ENCODE measurements at regions not wholly inside any gene's neighbourhood (a gene's known extent, or its start where the extent isn't known, plus 50 kb on each side); places are given as distances from the start of the nearest gene placed in this dataset.
"Not testable (repeated sequence)": the region's sequence is repeated elsewhere in the genome, so short reads cannot be mapped to it uniquely, and the experiment has no call there.

DNA sequence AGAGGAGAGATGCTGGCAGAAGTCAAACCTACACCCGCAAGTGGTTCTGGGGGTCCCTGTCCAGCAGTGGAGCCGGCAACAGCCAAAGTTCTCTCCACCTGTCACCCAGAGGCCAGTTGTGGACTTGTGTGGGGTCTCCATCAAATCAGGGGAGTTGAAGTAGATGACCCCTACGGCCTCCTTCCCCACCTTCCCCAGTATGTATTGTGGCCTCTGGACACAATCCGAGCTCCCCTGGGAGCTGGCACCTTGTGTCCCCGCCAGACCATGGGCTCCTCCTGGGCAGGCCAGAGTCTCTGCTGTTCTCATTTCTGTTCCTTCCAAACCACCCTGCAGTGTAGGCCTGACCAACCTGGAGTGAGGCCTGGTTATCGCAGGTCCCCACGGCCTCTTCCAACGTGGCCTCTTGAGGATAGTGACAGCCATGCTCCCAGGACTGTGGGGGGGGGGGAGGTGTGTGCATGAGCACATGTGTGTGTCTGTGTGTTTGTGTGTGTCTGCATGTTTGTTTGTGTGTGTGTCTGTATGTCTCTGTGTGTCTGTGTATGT, 246.4 kb downstream of the MATN1 start:
- no peak for DNase-seq

DNA sequence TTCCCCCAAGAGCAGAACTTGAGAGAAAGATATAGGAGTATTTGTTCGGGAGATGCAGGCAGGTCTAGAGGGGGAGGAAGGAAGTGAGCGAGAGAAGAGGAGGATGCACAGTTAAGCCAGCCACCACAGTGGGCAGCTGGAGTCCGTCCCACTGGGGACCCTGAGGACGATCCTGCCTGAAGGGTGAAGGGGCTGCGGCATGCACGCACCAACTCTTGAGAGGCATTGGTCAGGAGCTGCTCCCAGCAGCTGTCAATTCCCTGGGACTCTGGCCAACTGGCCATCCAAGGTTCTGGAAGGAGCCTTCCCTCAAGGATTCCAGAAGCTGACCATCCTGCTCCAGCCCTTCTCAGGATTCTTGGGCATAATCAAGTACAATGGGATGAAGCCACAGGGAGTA, 246.9 kb downstream of the MATN1 start:
- no peak for DNase-seq

DNA sequence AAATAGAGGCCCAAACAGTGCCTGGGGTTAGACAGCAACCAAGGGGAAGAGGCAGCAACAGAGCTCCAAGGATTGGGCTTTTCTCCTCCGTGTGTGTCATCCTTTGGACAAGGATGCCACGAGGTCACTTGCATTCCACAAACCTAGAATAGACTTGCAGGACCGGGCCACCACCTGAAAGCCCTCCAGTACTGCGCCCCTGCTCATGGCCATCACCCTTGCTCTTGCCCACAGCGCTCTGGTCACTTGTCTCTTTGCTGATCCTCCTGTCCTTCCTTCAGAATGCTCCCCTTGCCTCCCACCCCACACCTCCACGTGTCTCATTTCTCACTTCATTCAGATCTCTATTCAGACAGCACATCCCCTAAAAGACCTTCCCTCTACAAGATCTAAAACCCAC, 247.4 kb downstream of the MATN1 start:
- DNase-seq = no peak

DNA sequence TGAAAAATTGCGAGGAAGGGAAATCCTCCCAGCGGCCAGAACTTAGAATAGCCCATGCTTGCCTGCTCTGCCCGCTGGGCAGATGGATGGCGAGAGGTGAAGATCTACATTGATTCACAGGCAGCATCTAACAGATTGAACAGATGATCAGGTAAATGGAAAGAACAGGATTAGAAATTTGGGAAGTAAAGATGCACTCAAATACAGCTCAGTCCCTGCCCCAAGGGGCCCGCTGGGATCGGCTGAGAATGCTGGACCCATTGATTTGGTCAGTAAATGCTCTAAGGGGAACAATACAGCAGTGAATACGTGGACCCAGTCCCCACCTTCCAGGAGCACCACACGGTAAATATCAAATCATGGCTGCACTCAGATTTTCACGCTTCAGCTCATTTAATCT, 248.2 kb downstream of the MATN1 start:
- DNase-seq = no peak

DNA sequence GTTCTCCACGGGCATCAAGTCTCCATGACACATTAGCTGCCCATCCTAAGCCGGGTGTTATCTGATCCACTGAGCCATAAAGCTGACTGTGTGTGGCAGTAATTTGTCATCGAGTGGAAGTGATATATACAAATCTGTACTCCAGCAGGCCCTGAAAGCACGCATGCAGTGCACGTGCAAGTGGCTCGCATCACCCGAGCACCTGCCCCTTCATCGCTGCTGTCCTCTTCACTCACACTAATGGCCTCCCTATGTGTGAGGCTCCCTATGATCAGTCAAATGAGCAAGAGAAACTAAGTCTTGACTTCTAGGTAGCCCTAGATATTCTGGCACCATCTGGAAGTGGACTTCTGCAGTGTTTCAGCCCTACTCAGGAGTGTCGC, 248.6 kb downstream of the MATN1 start:
- DNase-seq = no peak

DNA sequence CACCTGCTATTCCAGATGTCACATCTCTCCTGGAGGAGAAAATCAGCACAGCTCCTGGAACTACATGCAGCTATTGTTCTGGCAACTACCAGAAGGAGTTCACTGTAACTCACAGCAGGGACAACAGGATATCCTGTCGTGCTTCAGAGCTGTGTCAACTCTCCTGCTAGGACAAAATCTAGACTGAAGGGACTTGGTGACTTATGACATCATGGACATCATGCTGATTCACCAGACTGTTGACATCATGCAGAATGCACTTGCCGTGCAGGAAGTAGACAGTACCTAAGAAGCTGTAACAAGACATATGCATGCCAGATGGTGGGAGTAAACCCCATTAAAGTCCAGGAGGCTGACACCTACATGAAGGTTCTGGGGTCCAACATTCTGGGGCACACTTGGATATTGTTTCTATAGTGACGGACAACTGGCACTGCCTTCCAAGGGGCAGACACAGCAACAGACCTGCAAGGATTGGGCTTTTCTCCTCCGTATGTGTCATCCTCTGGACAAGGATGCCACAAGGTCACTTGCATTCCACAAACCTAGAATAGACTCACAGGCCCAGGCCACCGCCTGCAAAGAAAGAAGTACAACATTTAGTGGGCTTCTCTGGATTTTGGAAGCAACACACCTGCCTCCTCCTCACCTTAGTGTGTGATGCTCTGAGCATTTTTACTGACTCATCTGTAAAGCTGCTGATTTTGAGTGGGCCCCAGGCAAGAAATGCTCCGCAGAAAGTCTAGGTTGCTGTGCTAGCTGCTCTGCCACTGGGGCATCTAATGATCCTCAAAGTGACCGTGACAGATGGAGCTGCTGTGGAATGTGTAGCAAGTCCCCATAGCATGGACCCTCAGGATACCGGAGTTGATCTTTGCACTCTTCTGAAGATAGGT, 249.2 kb downstream of the MATN1 start:
- no peak for DNase-seq

DNA sequence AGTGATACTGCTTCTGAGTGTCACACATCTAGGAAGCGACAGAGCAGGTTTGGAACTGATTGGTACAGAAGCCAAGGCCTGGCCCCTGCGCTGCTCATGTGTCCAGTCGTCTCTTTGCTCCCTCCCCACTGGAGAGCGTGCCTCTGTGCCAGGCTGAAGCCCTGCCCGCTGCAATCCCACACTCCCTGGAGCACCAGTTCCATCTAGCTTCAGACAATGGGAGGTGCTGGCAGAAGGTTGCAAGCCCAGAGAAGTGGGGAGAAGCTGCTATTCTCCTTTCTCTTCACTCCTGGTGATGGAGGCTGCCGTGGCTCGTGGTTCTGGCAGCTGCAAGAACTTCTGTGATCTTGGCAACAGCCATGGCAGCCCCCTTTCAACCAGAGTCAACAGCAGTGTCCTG, 250.9 kb downstream of the MATN1 start:
- no peak for DNase-seq

DNA sequence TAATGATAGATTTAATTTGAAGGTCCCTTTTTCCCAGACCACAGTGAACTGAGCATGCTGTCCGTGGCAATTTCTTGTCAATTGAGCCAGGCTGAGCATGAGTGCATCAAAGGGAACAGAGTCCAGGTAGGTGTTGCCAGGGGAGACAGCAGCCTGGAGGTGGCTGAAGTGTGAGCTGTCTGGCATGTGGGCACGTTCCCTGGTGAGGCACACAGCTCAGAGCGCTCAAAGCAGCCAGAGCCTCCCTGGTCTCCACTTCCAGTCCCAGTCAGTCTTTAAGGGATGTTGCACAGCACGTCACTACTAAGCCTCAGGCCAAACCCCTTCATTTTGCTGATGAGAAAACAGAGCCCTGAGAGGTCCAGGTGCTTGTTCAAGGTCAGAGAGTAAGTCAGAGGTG, 251.4 kb downstream of the MATN1 start:
- no peak for DNase-seq

DNA sequence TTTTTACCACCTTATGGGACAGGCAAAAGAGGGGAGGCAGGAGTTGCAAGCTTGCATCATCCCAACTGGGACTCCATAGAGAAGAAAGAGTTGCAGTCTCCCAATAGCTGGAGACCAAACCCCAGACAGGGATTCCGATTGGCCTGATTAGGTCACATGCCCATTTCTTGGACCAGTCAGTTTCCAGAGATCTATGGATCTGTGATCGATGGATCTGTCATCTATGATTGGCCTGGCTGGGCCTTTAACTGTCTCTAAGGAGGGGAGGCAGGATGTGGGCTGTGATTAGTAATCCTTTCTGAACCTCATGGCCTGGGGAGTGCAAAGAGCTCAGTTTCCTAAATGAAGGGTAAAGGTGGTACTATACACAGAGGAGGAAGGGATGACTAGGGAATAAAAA, 252.1 kb downstream of the MATN1 start:
- DNase-seq = no peak

DNA sequence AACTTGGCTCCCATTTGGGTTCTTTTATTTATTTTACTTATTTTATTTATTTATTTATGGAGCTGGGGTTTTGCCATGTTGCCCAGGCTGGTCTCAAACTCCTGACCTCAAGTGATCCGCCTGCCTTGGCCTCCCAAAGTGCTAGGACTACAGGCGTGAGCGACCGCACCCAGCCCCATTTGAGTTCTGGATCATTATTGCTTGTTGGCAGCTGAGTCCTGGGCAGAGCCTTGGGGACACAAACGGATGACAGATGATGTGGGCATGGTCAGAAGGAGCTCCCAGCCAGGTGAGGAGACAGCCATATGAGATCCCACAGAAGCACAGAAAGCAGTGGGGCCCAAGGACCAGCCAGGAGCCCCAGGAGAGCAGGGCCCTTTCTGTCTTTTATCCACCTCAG, 254.0 kb downstream of the MATN1 start:
- DNase-seq = no peak

DNA sequence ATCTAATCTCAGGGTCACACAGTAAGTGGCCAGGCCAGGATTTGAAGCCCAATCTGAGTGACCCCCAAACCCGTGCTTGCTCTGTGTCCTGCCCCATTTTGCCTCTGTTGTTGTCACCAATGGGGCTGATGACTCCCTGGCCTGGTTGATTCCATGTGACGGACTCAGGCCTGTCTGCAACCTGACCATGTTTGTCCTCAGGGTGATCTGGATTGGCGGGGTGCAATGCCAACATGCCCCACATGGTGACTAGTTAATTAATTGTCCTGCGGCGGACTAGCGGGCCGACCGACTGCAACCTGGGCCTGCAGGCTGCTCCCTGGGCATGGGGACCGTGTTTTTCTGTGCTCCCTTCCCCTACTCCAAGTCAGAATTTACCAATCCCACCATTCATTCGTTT, 256.3 kb downstream of the MATN1 start:
- no peak for DNase-seq

DNA sequence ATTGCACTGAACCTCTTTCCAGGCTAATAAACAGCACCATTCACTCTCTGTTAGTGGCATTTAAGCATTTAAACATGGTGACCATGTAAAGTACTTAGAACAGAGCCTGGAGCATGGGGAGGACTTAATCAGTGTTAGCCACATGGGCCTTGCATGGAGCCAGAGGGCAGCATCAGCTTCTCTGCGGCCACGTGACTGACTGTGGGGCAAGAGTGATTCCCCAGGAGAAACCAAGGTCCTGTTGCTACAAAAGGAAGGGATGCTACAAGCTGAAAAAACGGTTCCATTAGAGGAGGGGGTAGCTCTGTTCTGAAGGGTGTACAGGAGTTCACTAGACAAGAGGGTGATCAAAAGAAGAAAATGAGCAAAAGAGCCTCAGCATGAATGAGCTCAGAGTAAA, 256.8 kb downstream of the MATN1 start:
- no peak for DNase-seq

DNA sequence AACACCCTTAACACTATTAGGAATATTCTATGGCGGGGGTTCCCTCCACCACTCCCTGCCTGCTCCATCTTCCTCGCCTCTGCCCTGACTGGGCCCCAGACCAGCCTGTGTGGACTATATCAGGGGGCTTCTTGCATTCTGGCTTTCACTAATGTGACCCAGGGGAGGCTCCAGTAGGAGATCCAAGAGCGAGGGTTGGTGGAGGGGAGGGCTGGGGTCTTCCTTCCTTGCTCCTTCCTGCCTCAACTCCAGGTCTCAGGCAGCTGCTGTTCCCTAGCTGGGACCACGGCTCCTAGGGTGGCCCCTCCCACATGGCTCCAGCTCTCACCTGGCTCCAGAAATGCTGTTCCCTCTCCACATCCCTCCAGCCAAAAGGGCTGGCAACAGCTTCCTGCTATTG, 257.4 kb downstream of the MATN1 start:
- no peak for DNase-seq

DNA sequence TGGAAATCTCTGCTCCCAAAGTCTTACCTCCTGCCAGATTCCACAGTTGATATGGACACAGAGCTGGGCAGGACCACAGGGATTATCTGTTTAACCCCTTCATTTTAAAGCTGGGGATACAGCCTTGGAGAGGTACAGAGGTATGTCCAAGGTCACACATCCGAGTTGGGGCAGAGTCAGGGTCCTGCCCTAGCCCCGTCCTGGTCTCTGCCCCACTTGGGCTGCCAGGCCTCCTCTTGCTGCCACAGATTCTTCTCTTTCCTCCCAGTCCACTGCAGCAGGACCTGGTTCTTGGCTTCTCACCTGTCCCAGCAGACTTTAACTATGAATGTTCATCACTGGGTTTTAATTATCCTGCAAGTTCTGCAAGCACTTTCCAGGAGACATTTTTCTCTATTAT, 258.3 kb downstream of the MATN1 start:
- DNase-seq = no peak

DNA sequence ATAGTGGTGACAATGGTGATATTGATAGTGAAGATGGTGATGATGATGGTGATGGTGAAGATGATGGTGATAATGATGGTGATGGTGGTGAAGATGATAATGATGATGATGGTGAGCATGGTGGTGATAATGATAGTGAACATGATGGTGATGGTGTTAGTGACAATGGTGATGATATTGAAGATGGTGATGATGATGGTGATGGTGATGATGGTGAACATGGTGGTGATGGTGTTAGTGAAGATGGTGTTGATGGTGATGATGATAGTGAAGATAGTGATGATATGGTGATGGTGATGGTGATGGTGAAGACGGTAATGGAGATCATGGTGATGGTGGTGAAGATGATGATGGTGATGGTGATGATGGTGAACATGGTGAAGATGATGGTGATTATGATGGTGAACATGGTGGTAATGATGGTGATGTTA, 259.2 kb downstream of the MATN1 start:
- no peak for DNase-seq

DNA sequence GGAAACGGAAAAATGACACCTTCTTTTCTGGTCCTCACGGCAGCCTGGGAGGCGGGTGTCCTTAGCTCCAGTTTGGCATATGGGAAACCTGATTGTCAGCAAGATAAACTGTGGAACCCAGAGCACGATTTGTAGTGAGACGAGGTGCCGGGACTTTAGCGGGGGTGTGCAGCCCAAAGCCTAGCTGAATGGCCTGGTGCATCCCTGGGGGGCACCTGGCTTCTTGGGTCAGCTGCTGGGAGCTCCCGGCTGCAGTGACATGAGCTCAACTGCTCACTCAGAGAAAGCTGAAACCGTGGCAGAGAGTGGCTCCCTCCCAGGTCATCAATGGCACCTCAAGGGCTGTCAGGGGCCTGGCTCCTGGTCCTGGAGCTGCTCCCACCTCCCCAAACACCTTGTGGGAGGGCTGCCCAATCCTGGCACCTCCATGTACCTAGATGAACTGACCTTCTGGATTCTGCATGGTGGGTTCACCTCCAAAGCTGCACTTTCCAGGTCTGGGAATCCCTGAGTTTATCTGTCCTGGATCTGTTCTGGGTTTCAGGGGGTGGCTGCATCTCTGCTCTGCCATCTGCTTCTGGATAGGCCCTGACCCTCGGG, 260.5 kb downstream of the MATN1 start:
- DNase-seq = no peak

DNA sequence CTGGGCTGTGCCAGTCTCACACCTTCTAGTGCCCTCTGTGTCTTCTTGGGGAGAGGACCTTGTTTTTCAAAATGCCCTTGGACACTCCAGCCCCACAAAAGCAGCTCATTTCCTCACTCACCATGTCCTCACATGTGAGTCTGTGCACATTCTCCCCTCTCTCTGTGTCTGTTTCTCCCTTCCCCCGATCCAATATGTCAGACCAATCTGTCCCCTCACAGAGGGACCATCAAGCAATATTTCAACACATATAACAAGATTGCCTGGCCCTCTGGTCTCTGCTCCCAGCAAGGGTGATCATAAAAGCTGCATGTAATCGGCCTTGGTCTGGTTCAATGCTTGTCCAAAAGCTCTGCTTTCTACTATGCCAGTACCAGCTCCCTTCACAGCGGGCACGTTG, 261.2 kb downstream of the MATN1 start:
- DNase-seq = no peak

DNA sequence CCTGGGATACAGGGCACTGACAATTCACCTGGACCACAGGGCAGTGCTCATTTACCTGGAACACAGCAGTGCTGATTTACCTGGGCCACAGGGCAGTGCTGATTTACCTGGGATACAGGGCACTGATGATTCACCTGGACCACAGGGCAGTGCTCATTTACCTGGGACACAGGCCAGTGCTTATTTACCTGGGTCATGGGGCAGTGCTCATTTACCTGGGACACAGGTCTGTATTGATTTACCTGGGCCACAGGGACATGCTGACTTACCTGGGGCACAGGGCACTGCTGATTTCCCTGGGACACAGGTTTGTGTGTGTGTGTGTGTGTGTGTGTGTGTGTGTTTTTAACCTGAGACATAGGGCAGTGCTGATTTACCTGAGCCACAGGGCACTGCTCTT, 261.7 kb downstream of the MATN1 start:
- no peak for DNase-seq

DNA sequence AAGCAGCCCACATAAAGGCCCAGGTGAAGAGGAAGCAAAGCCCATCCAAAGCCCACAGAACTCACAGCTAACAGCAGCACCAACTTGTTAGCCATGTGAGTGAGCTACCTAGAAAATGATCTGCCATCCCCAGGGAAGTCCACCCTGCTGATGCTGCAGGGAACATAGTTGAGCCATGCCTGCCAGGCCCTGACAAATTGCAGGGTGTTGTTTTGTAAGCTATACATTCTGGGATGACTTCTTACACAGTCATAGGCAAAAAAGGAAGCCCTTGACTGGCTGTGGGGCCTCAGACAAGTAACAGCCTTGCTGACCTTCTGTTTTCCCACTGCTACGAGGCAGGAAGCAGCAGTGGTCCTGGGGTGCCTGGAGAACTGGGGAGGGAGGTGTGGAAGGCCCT, 262.7 kb downstream of the MATN1 start:
- no peak for DNase-seq

DNA sequence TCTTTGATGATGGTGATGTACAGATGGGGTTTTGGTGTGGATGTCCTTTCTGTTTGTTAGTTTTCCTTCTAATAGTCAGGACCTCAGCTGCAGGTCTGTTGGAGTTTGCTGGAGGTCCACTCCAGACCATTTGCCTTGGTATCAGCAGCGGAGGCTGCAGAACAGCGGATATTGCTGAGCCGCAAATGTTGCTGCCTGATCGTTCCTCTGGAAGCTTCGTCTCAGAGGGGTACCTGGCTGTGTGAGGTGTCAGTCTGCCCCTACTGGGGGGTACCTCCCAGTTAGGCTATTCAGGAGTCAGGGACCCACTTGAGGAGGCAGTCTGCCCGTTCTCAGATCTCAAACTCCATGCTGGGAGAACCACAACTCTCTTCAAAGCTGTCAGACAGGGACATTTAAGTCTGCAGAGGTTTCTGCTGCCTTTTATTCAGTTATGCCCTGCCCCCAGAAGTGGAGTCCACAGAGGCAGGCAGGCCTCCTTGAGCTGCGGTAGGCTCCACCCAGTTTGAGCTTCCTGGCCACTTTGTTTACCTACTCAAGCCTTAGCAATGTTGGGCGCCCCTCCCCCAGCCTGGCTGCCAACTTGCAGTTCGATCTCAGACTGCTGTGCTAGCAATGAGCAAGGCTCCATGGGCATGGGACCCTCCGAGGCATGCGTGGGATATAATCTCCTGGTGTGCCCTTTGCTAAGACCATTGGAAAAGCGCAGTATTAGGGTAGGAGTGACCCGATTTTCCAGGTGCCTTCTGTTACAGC, 264.5 kb downstream of the MATN1 start:
- not testable (repeated sequence) for DNase-seq

DNA sequence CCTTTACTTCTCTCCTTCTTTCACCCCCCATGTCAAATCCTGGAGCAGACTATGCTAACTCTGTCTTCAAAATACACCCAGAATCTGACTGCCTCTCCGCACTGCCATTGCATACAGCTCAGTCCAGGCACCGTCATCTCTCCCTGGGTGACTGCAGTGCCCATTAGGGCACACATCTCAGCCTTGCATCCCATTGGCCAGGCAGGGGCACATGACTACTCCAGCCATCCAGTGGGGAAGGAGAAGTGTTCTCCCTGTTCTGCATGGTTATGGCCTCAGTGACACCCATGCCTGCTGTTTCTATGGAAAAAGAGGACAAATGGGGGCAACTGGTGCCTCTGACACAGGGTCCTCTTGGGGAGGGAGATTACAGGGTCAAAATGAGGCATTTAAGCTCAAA, 270.5 kb downstream of the MATN1 start:
- DNase-seq = no peak

DNA sequence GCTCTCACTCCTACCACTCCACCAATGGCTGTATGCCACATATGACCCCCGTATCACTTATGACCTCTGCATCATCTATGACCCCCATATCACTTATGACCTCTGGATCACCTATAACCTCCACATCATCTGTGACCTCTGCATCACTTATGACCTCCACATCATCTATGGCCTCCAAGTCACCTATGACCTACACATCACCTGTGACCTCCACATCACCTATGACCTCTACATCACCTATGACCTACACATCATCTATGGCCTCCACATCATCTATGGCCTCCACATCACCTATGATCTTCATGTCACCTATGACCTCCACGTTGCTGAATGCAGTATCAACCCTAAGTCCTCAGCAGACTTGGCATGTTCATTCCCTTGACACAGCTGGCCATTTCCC, 271.2 kb downstream of the MATN1 start:
- no peak for DNase-seq

DNA sequence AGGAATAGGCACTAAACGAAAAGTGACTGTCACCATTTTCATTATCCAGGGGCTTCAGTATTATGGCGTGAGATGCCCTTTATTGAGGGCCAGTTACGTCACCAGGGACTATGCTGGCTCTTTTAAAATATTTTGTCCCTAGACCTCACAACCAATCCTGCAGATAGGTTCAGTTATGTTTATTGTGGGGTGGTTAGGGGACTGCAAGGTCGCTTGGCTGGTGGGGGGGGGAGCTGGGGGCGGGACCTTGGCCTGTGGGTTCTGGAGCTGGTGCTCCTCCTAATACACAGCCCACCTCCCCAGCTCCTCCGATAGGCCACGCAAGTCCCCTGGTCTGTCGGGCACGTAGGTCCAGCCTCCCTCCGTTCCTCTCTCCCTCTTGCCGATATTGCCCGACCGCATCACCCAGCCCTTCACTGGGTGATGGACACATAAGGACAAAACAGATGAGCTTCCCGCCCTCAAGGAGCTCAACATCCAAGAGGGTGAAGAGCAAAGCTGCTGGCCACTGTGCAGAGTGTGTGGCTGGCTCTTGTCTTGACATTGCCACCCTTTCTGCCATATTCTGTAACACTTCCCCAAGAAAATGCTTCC, 271.8 kb downstream of the MATN1 start:
- no peak for DNase-seq
